ENCODE measurements at regions not wholly inside any gene's neighbourhood (a gene's known extent, or its start where the extent isn't known, plus 50 kb on each side); places are given as distances from the start of the nearest gene placed in this dataset.

DNA sequence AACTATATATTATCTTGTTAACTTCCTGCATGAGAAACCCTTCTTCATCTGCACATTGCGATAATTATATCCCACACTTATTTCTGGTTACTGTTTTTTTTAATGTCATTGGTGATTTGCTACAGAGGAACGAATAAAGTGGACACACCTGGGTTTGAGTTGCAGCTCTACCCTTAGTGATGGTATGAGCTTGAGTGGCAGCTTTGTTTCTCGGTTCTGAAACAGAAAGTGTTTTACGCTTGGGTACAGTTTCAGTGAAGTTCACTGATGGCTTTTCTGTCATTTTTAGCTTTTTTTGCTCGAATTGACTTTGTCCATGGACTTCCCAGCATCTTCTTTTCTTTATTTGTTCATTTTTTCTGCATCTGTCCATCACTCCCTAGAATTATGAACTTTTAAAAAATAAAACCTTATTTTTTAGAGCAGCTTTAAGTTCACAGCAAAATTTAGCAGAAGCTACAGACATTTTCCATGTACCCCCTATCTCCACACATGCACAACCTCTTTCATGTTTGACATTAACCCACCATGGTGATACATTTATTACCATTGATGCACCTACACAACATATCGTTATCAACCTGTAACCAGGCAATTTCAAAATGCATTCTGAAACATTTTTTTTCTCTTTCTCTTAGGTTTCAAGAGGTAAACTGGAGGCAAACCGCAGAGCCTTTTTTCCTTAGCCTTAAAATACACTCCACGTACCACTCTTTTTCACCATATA lies 1041.6 kb upstream of the PRKX start:
- in situ Hi-C loops (cut with MboI; ENCODE audit: low sequenced_read_pairs) = no loop called here

DNA sequence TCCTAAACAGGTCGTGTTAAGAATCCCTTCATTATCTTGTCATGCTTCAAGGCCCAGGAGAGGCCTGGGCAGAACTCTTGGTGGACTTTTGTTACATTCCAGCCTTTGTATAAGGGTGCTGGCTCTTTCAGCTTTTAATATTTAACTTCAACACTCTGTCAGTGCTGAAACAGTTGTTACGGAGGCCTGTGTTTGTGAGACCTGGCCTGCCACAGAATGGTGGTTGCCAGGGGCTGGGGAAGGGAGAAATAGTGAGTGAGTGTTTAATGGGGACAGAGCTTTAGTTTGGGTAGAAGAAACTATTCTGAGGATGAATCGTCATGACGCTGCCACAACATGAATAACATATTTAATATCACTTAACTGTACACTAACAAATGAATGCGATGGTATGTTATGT lies 1027.6 kb upstream of the PRKX start:
- in situ Hi-C loops (cut with MboI; ENCODE audit: low sequenced_read_pairs) = no loop called here

DNA sequence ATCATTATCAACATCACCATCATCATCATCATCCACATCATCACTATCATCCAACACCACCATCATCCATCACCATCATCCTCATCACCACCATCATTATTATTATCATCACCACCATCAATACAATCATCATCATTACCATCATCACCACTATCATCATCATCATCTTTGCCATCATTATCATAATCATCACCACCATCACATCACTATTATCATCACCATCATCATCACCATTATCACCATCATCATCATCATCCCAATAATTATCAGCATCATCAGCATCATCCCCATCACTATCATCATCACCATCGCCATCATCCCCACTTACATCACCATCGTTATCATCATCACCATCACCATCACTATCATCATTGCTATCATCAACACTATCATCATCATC lies 1021.9 kb upstream of the PRKX start:
- in situ Hi-C loops (cut with MboI; ENCODE audit: low sequenced_read_pairs) = no loop called here

DNA sequence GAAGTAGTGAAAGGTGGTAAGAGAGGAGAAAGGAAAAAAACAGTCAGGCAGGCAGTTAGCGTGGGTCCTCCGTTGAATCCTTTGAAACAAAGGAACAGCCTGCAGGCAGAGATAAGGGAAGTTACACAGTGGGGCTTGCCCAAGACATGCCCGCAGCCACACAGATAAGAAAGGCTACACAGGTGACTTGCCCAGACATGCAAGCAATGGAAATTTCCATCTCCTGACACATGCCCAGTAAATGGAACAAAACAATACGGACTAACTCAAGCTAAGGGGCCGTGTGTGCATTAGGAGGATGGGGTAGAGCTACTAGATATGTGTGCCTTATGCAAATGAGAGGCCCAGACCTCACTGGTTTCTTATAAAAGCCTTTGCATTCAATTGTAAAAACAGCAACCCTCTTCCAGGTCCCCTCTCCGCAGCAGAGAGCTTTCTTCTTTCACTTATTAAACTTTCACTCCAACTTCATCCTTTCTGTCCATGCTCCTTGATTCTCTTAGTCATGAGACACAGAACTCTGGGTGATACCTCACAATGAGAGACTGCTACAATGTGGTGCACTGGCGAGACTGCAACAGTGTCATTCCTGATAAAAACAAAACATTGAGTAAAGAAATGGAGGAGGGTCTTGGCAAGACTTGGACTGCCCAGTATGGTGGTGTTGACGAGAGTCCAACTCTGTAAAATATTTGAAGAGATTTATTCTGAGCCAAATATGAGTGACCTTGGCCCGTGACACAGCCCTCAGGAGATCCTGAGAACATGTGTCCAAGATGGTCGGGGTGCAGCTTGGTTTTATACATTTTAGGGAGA lies 997.4 kb upstream of the PRKX start:
- in situ Hi-C loops (cut with MboI; ENCODE audit: low sequenced_read_pairs) = no loop called here

DNA sequence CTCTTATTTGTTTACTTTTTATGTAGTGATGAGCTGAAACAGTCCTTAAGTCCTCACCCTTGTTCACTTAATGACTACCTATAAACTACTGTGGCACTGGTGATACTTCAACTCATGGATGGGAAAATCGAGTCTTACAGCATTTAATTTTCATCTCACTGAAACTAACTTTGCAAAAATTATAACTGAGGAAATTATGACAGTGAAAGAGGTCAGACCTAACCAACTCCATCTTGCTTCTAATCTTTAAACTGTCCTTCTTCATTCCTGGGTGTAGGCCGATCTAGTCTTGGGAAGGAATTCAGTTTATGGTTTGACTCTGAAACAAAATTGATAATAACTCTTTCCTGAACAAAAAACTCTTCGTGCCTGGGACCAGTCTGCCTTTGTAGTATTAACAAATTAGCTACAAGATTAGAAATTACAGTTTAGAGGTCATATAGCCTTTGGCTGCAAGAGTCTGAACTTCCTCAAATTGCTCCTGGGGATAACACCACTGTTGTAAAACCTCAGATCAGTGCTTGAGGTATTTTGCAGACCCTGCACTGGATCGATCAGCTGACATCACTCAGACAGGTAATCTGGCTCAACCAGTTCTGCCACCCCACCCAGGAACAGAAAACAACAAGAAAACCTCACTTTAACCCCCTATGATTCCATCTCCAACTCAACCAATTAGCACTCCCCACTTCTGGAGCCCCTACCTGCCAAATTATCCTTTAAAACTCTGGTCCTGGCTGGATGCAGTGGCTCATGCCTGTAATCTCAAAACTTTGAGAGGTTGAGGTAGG lies 995.7 kb upstream of the PRKX start:
- in situ Hi-C loops (cut with MboI; ENCODE audit: low sequenced_read_pairs) = no loop called here

DNA sequence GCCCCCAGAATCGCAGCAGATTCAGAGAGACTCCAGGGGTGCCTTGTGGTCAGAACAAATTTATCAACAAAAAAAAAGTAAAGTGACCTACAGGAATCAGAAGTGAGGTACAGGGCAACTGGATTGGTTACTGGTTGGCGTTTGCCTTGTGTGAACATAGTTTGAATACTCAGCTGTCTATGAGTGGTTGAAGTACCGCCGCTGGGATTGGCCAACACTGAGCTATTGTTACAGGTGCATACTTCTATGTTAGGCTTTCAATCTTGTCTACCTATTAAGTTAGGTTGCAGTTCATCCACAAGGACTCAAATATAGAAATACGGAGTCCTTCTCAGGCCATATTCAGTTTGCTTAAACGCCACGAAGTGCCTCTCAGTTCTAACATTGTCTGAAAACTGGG lies 993.5 kb upstream of the PRKX start:
- in situ Hi-C loops (cut with MboI; ENCODE audit: low sequenced_read_pairs) = no loop called here

DNA sequence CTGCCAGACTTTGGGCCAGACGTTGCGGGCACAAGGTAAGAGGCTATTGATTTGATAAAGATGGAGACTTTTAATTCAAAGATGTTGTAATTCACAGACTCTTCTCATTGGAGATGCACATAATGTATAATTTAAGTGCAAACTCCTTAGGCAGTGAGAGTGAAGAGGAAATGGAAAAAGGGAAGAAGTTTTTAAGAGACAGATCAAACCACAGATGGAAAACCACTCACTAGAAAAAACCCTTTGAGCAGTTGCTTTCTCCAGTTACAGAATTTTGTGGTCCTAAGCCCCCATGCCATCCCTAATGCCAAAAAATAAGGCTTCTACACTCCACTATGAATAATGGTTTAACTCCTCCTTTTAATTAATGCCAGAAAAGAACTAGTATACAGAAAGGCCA lies 977.1 kb upstream of the PRKX start:
- in situ Hi-C loops (cut with MboI; ENCODE audit: low sequenced_read_pairs) = no loop called here

DNA sequence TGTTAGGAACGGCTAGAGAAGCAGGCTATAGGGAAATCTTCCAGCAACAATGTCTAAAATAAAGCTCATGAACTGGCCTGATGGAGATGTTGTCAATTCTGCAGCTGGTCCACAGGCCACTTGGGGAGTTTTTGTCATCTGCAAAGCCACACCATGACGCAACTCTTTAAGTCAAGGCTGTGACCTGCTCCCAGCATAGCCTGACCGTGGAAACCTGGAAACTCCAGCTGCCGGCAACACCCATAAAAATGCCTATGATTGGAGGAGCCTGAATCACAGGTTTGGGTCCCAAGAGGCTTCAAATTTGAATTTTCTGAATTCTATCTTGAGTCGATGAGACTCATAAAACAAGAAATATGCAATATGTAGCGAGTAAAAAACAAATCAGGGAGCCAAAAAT lies 969.2 kb upstream of the PRKX start:
- in situ Hi-C loops (cut with MboI; ENCODE audit: low sequenced_read_pairs) = no loop called here

DNA sequence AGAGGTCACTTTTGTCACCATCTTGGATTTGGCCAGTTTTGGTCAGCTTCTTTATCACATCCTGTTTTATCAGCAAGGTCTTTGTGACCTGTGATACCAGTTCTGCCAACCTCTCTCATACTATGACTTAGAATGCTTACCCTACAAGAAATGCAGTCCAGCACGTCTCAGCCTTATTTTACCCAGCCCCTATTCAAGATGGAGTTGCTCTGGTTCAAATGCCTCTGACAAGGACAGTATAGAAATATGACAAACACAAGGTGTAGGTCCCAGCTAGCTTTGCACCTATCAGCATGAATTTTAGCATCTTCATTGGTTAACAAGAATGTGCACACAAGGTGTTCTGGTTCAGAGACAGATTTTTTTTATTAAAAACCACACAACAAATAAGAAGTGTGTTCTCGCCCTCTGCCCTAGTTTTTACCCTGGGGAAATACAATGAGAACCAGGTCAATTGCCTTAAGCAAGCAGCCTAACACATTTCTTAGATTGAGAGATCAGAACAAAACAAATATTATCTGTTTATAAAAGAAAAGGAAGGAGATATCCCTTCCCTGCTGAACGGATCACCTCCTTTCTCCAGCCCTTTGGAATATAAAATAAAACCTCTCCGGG lies 962.3 kb upstream of the PRKX start:
- in situ Hi-C loops (cut with MboI; ENCODE audit: low sequenced_read_pairs) = no loop called here

DNA sequence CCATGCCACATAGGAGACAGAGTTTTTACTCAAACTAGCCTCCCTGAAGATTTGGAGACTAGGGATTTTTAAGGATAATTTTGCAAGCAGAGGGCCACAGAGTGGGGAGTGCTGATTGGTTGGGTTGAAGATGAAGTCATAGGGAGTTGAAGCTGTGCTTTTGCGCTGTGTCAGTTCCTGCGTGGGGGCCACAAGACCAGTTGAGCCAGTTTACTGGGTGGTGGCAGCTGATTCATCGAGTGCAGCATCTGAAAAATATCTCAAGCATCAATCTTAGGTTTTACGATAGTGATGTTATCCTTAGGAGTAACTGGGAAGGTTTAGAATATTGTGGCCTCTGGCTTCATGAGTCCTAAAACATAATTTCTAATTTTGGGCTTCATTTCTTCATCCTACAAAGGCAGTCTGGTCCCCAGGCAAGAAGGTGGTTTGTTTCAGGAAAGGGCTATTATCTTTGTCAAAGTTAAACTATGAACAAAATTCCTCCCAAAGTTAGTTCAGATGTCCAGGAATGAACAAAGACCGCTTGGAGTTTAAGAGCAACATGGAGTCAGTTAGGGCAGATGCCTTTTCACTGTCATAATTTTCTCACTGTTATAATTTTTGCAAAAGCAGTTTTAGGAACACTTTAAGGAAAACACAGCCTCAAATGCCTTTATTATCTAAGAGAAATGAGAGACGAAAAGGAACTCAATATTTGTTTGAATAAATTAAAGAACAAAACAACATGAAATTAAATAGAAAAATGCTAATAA lies 960.8 kb upstream of the PRKX start:
- in situ Hi-C loops (cut with MboI; ENCODE audit: low sequenced_read_pairs) = no loop called here

DNA sequence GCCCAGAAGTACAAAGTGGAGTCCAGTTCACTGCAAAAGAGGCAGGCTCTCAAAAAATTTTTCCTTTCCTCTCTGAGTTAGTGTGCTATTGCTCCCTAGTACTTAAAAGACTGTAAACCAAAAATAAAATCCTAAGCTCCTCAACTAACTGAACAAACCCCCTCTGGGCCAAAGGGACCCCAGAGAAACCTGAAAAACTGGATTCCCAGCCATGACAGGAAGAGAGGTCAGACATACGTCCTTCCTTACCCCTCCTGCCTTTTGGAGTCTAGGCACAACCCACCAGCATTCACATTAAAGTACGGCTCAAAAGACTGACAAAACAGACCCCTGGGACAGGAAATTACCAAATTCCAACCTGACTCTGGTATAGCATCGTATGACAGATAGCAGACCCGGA lies 957.9 kb upstream of the PRKX start:
- in situ Hi-C loops (cut with MboI; ENCODE audit: low sequenced_read_pairs) = no loop called here

DNA sequence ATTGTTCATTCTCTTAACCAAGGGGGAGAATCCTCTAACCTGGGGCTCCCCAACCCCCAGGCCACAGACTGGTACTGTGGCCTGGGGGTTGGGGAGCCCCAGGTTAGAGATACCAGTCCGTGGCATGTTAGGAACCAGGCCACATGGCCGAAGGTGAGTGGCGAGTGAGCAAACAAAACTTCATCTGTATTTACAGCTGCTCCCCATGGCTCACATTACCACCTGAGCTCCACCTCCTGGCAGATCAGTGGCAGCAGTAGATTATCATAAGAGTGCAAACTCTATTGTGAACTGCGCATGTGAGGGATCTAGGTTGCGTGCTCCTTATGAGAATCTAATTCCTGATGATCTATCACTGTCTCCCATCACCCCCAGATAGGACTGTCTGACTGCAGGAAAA lies 957.2 kb upstream of the PRKX start:
- in situ Hi-C loops (cut with MboI; ENCODE audit: low sequenced_read_pairs) = no loop called here

DNA sequence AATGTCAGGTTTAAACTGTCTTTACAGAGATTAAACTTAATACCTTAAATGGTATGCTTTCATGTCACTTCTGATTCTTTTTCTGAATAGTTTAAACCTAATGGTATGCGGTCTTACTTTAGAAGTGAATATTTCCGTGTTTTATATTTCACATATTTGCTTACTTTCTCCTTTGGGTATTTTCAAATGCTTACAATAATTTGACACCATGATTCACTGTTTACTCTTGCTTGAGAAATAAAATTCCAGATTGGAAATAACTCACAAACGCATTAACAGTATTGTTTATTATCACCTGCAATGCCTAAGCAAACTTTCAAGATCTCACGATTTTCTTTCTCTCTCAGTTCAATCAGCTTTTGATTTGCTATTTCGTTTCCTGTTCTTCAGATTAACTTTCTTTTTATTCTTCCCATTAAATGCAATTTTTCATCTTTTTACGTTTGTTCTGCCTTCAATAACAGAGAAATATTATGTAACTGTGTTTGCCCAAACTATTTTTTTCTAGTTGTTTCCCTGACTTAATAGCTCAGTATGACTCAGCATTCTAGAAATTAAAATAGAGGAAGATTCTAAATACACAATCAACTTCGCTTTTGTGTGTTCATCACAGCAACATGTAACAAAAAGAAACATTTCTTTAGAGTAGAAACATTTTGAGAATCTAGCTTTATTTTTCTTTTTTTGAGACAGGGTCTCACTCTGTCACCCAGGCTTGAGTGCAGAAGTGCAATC lies 955.5 kb upstream of the PRKX start:
- in situ Hi-C loops (cut with MboI; ENCODE audit: low sequenced_read_pairs) = no loop called here

DNA sequence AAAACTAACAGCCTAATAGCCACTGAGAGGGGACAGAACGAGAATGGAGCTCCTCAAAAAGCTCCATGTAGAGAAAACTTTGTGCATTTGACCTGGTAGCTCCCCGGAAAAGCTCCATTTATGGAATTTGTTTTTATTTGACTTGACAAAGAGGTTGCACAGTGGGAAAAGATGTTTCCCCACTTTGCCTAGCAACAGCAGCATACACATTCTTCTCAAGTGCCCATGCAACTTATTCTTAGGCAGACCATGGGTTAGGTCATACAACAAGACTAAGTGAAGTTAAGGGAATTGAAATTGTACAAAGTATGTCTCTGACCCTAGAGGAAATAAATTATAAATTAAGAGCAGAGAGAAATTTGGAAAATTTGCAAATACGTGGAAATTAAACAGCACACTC lies 949.6 kb upstream of the PRKX start:
- in situ Hi-C loops (cut with MboI; ENCODE audit: low sequenced_read_pairs) = no loop called here

DNA sequence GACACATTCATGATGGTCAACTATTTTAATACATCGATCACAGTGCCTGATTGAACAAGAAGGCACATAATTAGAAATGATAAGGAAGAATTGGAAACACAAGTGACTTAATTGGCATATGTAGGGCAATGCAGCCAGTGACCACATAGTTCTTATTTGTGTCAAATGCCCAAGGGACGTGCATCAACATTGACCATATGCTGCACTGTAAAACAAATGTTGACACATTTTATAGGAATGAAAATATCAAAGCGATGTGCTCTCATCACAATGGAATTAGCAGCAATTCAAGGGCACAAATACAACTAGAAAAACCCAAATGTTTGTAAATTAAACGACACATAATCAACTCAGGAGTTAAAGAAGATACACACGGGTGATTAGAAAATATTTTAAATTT lies 948.3 kb upstream of the PRKX start:
- in situ Hi-C loops (cut with MboI; ENCODE audit: low sequenced_read_pairs) = no loop called here

DNA sequence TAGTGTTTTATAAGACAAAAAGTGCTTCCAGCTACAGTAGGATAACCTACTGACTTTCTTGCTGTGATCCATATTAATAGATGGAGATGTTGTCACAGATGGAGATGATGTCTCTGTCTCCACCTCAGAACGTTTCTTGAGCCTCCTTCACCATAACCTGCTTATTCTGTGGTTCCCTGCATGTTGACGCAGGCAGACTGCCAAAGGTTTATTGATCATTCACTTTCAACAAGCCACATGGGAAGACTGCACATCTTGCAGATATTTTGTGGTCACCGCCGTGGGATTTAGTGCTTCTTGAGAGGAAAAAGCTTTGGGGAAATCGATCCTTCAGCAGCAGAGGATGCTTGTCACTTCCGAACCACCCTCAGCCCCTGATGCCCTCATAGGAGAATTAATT lies 943.0 kb upstream of the PRKX start:
- in situ Hi-C loops (cut with MboI; ENCODE audit: low sequenced_read_pairs) = no loop called here

DNA sequence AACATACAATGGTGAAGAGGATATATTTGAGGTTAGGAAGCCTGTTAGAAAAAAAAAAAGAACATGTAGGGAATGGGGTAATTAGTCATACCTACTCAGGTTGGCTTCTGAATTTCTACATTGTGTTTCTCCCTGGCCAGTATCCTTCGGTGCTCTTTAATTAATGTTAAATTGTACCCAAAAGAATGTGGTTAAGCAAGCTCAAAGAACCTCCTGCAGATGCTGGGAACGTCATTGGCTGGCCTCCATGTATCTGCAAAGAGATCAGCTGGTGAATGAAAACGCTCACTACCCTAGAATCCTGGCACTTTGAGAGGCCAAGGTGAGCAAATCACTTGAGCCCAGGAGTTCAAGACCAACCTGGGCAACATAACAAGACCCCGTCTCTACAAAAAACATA lies 942.3 kb upstream of the PRKX start:
- in situ Hi-C loops (cut with MboI; ENCODE audit: low sequenced_read_pairs) = no loop called here

DNA sequence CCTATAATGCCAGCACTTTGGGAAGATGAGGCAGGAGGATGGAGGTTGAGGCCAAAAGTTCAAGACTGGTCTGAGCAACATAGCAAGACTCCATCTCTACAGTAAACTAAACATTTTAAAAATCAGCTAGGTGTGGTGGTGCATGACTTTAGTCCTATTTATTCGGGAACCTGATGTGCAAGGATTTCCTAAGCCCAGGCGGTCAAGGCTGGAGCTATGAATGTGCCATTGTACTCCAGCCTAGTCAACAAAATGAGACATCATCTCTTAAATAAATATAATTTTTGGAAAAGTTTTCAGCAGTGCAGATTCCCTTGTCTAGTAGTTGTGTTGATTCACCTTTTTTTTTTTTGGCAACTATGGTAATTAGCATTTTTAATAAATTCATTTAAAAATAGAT lies 928.7 kb upstream of the PRKX start:
- in situ Hi-C loops (cut with MboI; ENCODE audit: low sequenced_read_pairs) = no loop called here

DNA sequence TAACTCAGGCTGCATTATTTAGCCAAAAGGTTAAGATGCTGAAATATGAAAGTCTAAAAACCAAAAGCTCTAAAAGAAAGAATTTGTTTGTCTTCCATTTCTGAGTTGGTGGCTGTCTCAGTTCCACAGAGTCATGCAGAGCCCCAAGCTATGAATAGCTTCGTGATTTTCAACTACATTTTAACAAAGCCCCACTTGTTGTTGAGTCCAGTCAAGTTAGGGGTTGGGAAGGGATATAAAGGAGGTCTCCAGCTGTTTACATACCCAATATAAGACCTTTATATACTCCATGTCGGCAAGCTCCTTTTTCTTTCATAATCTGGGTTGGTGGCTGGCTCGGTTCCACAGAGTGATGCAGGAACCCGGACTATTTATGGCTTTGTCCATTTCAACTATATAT lies 924.6 kb upstream of the PRKX start:
- in situ Hi-C loops (cut with MboI; ENCODE audit: low sequenced_read_pairs) = no loop called here

DNA sequence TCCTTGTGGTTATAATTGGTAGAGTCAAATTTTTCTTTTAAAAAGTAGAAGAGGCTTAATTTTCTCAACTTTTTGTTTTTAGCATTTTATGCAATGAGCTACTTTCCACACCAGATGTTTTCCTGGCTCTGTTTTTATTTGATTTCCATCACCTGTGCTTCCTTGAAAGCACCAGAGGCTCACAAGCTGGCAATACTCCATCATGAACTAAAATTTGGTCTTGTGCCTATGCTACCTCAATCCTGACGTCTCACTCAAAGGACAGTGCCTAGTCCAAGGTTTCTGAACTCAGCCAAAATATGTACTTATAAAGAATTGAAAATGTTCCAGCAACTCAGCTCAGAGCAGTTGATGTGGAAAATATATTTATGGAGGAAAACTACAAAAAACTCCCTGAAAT lies 914.0 kb upstream of the PRKX start:
- in situ Hi-C loops (cut with MboI; ENCODE audit: low sequenced_read_pairs) = no loop called here

All from HL-60/S4 (cell line).